ENCODE measurements at regions not wholly inside any gene's neighbourhood (a gene's known extent, or its start where the extent isn't known, plus 50 kb on each side); places are given as distances from the start of the nearest gene placed in this dataset.

DNA sequence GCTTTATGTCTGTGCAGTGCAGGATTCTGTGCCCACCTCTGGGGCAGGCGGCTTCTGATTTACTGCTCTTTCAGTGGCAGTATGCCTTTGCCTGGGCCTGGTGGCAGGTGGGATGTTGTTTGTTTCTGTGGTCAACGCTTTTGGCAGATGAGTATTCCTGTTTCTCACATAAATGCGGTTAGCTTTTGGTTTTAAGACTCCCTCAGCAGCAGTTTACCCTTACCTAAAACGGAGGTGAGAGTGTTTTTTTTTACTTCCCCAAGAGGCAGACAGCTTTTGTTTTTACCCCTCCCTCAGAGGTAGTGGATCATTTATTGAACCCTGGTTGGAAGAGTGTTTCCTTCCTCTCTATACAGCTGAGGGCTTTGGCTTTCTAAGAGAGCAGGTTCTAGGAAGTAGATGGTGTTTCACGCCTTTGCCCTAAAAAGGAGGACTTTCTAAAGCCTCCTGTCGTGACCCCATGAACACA, 134.1 kb upstream of the PLSCR5 start:
- DNase-seq (ENCODE audit: low read depth in 2 of 2), result no peak
- TF ChIP-seq, protein P1, sequence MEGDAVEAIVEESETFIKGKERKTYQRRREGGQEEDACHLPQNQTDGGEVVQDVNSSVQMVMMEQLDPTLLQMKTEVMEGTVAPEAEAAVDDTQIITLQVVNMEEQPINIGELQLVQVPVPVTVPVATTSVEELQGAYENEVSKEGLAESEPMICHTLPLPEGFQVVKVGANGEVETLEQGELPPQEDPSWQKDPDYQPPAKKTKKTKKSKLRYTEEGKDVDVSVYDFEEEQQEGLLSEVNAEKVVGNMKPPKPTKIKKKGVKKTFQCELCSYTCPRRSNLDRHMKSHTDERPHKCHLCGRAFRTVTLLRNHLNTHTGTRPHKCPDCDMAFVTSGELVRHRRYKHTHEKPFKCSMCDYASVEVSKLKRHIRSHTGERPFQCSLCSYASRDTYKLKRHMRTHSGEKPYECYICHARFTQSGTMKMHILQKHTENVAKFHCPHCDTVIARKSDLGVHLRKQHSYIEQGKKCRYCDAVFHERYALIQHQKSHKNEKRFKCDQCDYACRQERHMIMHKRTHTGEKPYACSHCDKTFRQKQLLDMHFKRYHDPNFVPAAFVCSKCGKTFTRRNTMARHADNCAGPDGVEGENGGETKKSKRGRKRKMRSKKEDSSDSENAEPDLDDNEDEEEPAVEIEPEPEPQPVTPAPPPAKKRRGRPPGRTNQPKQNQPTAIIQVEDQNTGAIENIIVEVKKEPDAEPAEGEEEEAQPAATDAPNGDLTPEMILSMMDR (IDR thresholded peaks at IDR 0.05; ENCODE audit: low read depth, low read length), result no peak

GRCh38 chr3:146732325-146732724, 127.2 kb upstream of the PLSCR5 start:
- DNase-seq (ENCODE audit: low read depth in 2 of 2), result no peak
- no peak overlapping the region for H3K4me3 ChIP-seq (replicated peaks in 1 of 2; ENCODE audit: low read depth in 2 of 2, low read length in 2 of 2)
- TF ChIP-seq, protein P1 (IDR thresholded peaks at IDR 0.05; ENCODE audit: low read depth, low read length), result no peak

More for the DNA sequence above, 134.1 kb upstream of the PLSCR5 start:
- no peak overlapping the region for H3K4me3 ChIP-seq (replicated peaks in 1 of 2; ENCODE audit: low read depth in 2 of 2, low read length in 2 of 2)

- peak; percentile 1 to 60 for DNase-seq (ENCODE audit: low read depth in 2 of 2)
- TF ChIP-seq, protein P1 (IDR thresholded peaks at IDR 0.05; ENCODE audit: low read depth, low read length), result no peak
- no peak overlapping the region for H3K4me3 ChIP-seq (replicated peaks in 1 of 2; ENCODE audit: low read depth in 2 of 2, low read length in 2 of 2)
Measured at GRCh38 chr3:146715170-146715569, 110.0 kb upstream of the PLSCR5 start.

DNA sequence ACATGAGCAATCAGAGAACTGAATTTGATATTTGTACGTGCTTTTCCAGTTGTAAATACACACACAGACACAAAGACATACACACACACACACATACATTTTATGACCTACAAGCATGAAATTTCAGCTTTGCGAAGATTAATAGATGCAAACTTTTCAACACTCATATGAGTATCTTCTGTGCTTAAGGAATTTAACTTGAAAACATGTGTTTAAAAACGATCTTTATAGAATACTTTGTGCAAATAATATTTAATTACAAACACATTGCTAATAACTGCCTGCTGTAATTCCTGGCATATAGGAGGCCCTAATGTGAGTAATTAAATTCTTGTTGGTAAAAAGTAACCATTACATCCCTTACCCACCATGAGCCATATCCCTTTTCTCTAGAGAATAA, 107.7 kb upstream of the PLSCR5 start:
- TF ChIP-seq, protein P1 (IDR thresholded peaks at IDR 0.05; ENCODE audit: low read depth, low read length), result no peak
- peak in 1 of 2 donors; percentile 1 for DNase-seq (ENCODE audit: low read depth in 2 of 2)

DNA sequence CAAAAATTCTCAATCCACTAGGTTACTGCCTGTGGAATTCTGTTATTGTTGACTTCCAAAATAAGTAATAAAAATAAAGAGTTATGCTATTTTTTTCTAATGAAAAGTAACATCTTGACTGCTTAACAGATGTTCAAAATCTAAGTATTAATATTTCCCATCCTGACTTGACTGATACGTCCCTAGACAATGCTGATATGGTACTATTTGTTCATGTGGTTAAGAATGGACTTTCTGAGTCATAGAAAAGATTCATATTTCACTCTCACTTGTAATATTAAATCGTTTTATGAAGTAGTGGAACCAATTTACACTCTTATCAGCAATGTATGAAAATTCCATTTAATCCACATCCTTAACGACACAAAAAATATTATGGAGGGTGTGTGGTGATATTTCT, 104.8 kb upstream of the PLSCR5 start:
- peak in 1 of 2 donors; percentile 54 for DNase-seq (ENCODE audit: low read depth in 2 of 2)
- H3K4me3 ChIP-seq (replicated peaks in 1 of 2; ENCODE audit: low read depth in 2 of 2, low read length in 2 of 2), result no peak overlapping the region
- TF ChIP-seq, protein P1 (IDR thresholded peaks at IDR 0.05; ENCODE audit: low read depth, low read length), result no peak

More for the DNA sequence above, 107.7 kb upstream of the PLSCR5 start:
- H3K4me3 ChIP-seq (replicated peaks in 1 of 2; ENCODE audit: low read depth in 2 of 2, low read length in 2 of 2), result no peak overlapping the region

GRCh38 chr3:146705225-146705624, 100.1 kb upstream of the PLSCR5 start:
- no peak overlapping the region for H3K4me3 ChIP-seq (replicated peaks in 1 of 2; ENCODE audit: low read depth in 2 of 2, low read length in 2 of 2)
- DNase-seq (ENCODE audit: low read depth in 2 of 2), result no peak
- TF ChIP-seq, protein P1 (IDR thresholded peaks at IDR 0.05; ENCODE audit: low read depth, low read length), result no peak

DNA sequence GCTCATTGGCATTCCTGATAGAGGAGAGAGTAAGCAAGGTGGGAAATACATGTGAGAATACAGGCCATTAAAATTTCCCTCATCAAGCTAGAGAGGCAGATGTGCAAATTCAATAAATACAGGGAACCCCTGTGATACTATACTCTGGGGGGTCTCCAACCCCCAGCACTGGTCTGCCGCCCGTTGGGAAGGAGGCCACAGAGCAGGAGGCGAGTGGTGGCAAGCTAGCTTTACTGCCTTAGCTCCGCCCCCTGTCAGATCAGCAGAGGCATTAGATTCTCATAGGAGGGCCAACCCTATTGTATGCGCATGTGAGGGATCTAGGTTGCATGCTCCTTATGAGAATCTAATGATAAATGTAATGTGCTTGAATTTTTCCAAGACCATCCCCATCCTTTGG, 97.1 kb upstream of the PLSCR5 start:
- TF ChIP-seq, protein P1 (IDR thresholded peaks at IDR 0.05; ENCODE audit: low read depth, low read length), result no peak
- no peak overlapping the region for H3K4me3 ChIP-seq (replicated peaks in 1 of 2; ENCODE audit: low read depth in 2 of 2, low read length in 2 of 2)
- DNase-seq (ENCODE audit: low read depth in 2 of 2), result no peak

All from cardiac fibroblast (primary cell).